Activated naive CD8-positive, alpha-beta T cell (primary cell): ENCODE measurements at regions not wholly inside any gene's neighbourhood (a gene's known extent, or its start where the extent isn't known, plus 50 kb on each side); places are given as distances from the start of the nearest gene placed in this dataset.

Source experiments
- H3K27ac Mint-ChIP-seq: one replicate; pipeline ENCODE4 v1.8.0; 2021; ENCODE audit warnings: mixed read lengths
- H3K27me3 Mint-ChIP-seq: one replicate; pipeline ENCODE4 v1.8.0; 2021; ENCODE audit warnings: mixed read lengths
- H3K36me3 Mint-ChIP-seq: one replicate; pipeline ENCODE4 v1.8.0; 2021; ENCODE audit warnings: mixed read lengths
- H3K4me1 Mint-ChIP-seq: one replicate; pipeline ENCODE4 v1.8.0; 2021; ENCODE audit warnings: low read depth, mixed read lengths
- H3K4me3 Mint-ChIP-seq: one replicate; pipeline ENCODE4 v1.8.0; 2021; ENCODE audit warnings: mild to moderate bottlenecking, mixed read lengths
- H3K9me3 Mint-ChIP-seq: one replicate; pipeline ENCODE4 v1.8.0; 2021; ENCODE audit warnings: low read depth, mixed read lengths

DNA sequence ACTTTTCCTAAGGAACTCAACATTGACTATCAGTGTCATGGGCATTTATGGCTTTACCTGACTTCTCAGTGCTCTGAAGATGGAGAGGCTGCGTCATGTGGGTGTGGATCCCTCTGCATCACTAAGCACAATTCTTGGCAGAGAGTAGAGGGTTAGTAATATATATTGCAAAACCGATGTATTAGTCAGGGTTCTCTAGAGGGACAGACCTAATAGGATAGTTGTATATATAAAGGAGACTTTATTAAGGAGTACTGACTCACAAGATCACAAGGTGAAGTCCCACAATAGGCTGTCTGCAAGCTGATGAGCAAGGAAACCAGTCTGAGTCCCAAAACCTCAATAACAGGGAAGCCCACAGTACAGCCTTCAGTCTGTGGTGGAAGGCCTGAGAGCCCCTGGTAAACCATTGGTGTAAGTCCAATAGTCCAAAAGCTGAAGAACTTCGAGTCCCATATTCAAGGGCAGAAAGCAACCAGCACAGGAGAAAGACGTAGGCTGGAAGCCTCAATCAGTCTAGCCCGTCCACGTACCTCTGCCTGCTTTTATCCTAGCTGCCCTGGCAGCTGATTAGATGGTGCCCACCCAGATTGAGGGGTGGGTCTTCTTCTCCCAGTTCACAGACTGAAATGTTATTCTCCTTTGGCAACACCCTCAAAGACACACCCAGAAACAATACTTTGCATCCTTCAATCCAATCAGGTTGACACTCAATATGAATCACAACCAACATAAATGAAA, 159.7 kb upstream of the NRIP1 start:
- Mint-ChIP-seq H3K36me3 (no peaks in the 10 kb centered on the region), H3K4me3 (no peak overlapping the region), H3K27me3 (no peaks in the 10 kb centered on the region), H3K27ac (no peak overlapping the region), H3K9me3 (no peaks in the 10 kb centered on the region), H3K4me1 (no peaks in the 10 kb centered on the region)

DNA sequence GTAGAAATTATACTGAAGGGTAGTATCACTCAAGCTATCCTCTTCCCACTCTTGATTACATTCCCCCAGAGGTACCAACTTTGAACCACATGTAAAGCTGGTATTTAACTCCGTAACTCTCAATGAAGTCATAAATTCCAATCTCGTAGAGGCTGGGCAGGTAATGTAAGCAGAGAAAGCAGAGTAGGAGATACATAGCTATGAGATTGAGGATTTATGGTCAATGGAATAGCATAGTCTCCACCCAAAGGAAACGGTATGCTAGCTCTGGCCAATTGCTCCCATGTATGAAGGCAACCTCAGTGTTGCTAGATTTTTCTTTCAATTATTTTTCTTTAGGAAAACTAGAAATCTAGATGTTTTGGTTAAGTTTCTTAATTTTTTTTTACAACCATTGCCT, 163.1 kb upstream of the NRIP1 start:
- Mint-ChIP-seq H3K27me3 (no peaks in the 10 kb centered on the region), H3K9me3 (no peaks in the 10 kb centered on the region), H3K27ac (no peak overlapping the region), H3K4me3 (no peak overlapping the region), H3K36me3 (no peaks in the 10 kb centered on the region), H3K4me1 (no peaks in the 10 kb centered on the region)

DNA sequence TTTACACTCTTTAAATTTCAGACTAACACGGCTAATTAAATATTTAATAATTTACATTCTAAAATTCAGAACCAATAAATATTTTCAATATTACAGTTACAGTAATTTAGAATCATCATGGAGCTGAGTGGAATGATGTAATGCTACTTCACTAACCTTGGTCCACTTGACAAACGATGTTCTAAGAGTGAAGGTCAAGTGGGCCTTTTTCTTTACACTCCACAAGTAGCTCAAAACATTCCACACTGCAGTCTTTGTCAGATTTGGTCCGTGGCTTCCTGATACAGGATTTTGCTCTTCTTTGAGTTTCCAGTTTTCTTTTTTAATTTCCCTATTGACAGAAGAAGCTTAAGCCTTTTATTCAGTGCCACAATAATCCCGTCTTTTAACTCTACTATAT, 164.6 kb upstream of the NRIP1 start:
- Mint-ChIP-seq H3K36me3 (peaks cover 2% of the 10 kb centered on the region), H3K27me3 (no peaks in the 10 kb centered on the region), H3K4me1 (no peaks in the 10 kb centered on the region), H3K27ac (no peak overlapping the region), H3K4me3 (no peak overlapping the region), H3K9me3 (no peaks in the 10 kb centered on the region)

DNA sequence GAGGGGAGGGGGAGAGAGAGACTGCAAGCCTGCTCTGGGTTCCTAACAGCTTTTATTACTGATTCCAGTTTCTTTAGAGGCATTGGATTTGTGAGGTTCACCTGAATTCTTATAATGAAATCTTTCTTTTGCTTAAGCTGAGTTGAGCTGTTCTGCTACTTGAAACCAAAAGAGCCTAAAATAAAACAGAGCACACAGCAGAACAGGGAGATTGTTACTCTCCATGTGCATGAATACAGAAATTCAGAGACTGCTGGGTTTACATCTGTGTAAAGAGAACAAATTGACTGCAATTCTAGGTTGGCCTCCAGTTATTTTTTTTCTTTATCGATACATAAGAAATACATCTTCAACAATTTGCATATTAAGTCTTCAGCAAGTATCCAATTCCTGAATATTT, 168.8 kb upstream of the NRIP1 start:
- Mint-ChIP-seq H3K9me3 (no peaks in the 10 kb centered on the region), H3K36me3 (peaks cover 2% of the 10 kb centered on the region), H3K4me3 (no peak overlapping the region), H3K27me3 (peaks cover 2% of the 10 kb centered on the region), H3K4me1 (no peaks in the 10 kb centered on the region), H3K27ac (no peak overlapping the region)

DNA sequence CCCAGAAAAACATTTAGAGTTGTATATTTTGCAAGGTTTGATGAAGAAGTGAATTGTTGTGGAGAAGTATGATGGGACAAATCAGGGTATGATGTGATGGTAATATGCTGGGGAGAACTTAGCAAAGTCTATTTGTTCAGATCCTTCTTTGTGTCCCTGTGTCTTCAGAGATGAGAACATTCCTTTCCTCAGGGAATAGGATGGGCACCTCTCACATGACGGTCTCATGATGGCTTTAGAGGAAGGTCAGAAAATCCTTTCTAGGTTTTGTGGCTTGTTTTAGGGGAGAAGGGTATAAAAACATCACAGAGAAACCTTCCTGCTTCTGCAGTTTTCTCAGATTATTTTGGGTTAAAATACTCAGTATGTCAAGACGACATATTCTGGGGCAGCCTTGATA, 171.3 kb upstream of the NRIP1 start:
- Mint-ChIP-seq H3K4me1 (no peaks in the 10 kb centered on the region), H3K27ac (no peak overlapping the region), H3K27me3 (peaks cover 2% of the 10 kb centered on the region), H3K9me3 (no peaks in the 10 kb centered on the region), H3K36me3 (peaks cover 2% of the 10 kb centered on the region), H3K4me3 (no peak overlapping the region)

DNA sequence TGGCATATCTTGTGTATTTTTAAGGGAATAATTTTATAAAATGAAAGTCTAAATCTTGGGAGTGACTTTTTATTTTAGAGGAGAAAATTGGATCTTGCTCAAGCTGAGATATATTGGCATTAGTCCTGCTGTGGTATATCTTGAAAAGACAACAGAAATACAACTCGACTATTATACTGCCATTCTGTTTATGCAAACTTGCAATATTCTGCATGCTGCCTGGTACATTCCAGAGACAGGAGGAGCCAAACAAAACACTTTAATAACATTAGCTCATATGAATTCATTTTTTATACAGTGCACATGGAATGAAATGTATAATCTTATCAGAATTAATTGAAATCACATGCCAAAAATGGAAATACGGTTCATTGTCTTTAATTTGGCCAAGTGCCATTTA, 176.0 kb upstream of the NRIP1 start:
- Mint-ChIP-seq H3K27ac (no peak overlapping the region), H3K4me1 (no peaks in the 10 kb centered on the region), H3K4me3 (no peak overlapping the region), H3K9me3 (no peaks in the 10 kb centered on the region), H3K36me3 (no peaks in the 10 kb centered on the region), H3K27me3 (peaks cover 2% of the 10 kb centered on the region)

DNA sequence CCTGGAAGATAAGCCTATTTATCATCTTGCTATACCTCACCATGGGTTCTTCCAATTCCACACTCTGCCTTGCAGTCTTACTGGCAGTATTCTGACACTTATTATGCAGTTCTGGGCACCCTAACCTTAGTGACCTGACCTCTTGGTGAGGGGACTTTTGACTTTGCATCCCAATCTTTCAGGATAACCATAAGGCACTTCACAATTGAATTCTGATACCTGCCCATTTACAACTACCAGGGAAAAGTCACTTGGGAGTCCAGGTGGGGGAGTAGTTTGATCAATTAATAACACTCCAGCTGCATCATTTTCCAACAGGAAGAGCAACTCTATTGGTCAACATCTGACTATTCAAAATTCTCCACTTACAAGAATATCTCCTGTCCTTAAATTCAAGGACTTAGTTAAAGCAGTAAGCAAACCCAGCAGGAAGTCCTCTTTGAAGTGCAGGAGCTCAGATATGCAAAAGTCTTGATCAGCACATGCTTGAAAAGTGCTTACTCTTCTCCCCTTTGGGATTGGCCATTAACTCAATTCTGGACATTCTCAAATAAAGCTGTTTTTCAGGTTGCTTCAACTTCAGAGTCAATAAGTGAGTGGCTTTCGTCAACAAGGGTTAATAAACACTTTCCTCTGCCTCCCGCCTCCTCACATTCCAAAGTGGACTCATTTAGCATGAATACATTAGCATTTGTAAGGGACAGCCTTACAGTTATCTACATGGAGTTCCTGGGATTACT, 177.4 kb upstream of the NRIP1 start:
- Mint-ChIP-seq H3K27ac (no peak overlapping the region), H3K4me1 (no peaks in the 10 kb centered on the region), H3K4me3 (no peak overlapping the region), H3K36me3 (no peaks in the 10 kb centered on the region), H3K27me3 (peaks cover 2% of the 10 kb centered on the region), H3K9me3 (no peaks in the 10 kb centered on the region)

DNA sequence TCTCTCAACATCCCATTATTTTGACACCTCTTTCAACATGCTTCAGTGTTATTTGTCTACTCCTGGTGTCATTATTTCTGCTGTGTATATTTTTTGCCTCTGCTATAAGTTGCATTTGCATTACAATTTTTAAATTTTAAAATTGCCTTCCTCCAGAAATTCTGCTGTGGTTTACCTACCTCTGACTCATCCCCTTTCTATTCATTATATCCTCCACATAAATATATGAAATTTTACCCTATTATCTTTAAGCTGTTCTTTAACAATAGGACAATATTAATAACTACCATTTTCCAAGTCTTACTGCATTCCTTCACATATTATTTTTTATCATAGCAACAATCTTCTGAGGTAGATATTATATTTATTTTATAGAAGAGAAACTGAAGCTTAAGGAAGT, 178.1 kb upstream of the NRIP1 start:
- no peak overlapping the region for H3K4me3 Mint-ChIP-seq
- no peak overlapping the region for H3K27ac Mint-ChIP-seq
- H3K4me1 Mint-ChIP-seq, result no peaks in the 10 kb centered on the region
- no peaks in the 10 kb centered on the region for H3K9me3 Mint-ChIP-seq
- H3K27me3 Mint-ChIP-seq, result no peaks in the 10 kb centered on the region
- H3K36me3 Mint-ChIP-seq, result no peaks in the 10 kb centered on the region

DNA sequence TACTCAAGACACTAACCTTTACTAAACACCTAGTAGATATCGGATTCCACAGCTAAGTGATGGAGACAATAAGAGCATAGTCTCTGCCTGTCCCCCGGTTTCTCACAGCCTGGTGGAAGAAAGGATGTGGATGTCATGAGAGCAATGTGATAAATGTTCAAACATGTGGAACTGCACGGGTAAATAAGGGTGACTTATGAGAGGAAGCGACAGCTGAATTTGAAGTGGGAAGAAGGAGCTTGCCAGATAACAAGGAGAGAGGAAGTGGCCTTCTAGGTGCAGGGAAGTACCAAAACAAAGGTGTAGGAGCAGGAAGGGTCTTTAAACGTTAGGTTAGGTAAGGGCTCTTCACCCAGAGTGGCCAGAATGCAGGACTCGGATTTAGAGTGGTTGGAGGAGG, 178.6 kb upstream of the NRIP1 start:
- Mint-ChIP-seq H3K27me3 (no peaks in the 10 kb centered on the region), H3K36me3 (no peaks in the 10 kb centered on the region), H3K27ac (no peak overlapping the region), H3K4me1 (no peaks in the 10 kb centered on the region), H3K4me3 (no peak overlapping the region), H3K9me3 (no peaks in the 10 kb centered on the region)

DNA sequence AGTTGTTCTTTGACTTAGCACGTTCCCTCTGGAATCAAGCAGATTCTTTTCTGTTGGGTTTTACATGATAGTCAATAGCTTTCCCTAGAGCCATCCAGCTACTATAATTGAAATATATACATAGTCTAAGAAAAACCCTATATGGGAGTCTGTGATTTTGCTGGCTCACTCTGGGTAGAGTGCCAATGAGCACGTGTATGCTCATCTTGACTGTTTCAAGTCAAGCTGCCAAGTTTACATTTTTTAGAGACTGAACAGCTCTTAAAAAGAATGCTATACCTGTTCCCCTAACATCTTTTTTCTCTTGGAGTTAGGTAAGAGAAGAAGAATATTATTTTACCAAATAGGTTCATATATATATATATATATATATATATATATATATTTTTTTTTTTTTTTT, 182.8 kb upstream of the NRIP1 start:
- H3K36me3 Mint-ChIP-seq, result no peaks in the 10 kb centered on the region
- no peak overlapping the region for H3K4me3 Mint-ChIP-seq
- peaks cover 2% of the 10 kb centered on the region for H3K27me3 Mint-ChIP-seq
- H3K9me3 Mint-ChIP-seq, result no peaks in the 10 kb centered on the region
- H3K4me1 Mint-ChIP-seq, result no peaks in the 10 kb centered on the region
- no peak overlapping the region for H3K27ac Mint-ChIP-seq

DNA sequence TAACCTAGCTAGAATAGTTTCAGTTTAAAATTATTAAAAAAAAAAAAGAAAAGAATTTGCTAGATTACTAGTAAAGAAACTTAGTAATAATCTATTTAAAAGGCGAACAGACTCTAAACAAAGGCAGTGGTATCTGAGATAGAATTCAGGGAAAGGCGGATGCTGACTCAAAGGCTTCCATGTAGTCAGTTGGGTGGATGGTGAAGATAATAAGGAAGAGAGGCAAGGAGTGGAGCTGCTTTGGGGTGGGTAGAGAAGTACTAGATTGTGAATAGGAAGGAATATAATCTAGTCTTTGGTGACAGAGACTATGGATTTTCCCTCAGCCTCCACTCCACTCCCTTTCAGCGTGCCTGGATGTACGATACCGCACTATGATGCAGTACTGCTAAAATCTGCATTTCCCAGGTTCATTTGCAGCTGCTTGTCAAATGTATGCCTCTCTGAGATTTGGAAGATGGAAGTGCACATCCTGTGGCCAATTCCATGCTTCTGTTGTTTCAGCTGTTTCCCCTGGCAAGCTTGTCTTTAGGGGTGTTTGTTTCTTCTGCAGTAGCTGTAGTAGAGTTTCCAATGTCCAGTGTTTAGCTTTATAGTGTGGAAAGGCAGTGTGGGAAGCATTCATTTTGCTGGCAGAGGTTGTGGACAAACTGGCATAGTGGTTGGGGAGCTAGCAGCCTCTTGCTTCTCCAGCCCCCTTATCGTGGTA, 184.6 kb upstream of the NRIP1 start:
- H3K36me3 Mint-ChIP-seq, result no peaks in the 10 kb centered on the region
- H3K27ac Mint-ChIP-seq, result no peak overlapping the region
- no peaks in the 10 kb centered on the region for H3K4me1 Mint-ChIP-seq
- no peak overlapping the region for H3K4me3 Mint-ChIP-seq
- H3K27me3 Mint-ChIP-seq, result peaks cover 2% of the 10 kb centered on the region
- no peaks in the 10 kb centered on the region for H3K9me3 Mint-ChIP-seq

DNA sequence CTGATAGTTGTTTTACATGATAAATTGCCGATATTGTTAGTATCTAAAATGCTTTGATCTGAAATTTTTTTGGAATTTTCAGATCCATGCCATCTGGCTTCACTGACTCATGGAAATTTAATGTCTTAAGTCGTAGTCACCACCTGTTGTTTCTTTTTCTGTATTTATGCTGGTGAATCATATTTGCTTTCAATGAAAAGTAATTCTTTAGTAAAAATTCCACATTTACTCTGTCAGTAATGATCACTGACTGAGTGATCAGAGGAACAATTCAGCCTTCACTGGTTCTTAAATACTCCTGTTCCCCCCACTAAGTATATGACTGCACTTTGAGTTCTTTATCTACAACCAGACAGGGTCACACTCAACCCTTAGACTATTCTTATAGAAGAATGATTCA, 185.6 kb upstream of the NRIP1 start:
- no peaks in the 10 kb centered on the region for H3K4me1 Mint-ChIP-seq
- H3K27ac Mint-ChIP-seq, result no peak overlapping the region
- no peaks in the 10 kb centered on the region for H3K36me3 Mint-ChIP-seq
- peaks cover 2% of the 10 kb centered on the region for H3K27me3 Mint-ChIP-seq
- H3K9me3 Mint-ChIP-seq, result no peaks in the 10 kb centered on the region
- H3K4me3 Mint-ChIP-seq, result no peak overlapping the region

DNA sequence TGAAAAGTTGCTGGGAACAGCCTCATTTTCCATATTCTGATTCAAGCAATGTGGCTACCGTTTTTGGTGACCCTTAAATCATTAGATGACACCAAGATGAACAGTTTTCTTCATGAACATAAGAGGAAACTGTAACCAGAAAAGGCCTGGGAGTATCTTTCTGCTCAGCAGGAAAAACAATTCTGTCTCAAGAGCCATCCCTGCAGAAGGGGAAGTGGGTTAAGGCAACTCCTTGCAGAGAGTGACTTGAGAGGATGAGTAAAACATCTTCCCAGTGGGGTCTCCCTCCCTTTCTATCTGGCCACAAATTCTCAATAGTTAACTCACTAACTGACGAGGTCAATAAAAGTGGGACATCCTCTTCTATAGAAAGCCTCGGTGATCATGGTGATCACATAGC, 187.6 kb upstream of the NRIP1 start:
- peaks cover 2% of the 10 kb centered on the region for H3K27me3 Mint-ChIP-seq
- no peak overlapping the region for H3K4me3 Mint-ChIP-seq
- H3K36me3 Mint-ChIP-seq, result no peaks in the 10 kb centered on the region

DNA sequence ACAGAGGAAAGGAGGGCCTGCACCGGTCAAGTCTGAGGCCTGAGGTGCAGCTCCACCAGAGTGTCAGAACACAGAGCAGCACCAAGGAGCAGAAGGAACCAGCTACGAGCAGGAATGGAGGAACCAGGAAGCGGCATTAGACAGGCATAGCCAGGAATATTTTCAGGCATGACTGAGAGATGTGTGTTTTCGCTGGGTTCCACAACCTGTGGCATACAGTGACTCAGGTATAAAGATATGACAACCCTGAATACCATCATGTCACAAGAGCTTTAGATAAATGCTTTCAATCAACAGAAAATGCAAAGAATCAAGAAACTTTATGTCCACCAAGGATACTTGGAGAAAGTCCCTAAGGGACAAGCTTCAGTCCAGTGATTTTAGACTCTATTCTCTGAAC, 189.3 kb upstream of the NRIP1 start:
- H3K27ac Mint-ChIP-seq, result no peak overlapping the region

More for the DNA sequence above, 187.6 kb upstream of the NRIP1 start:
- no peaks in the 10 kb centered on the region for H3K4me1 Mint-ChIP-seq
- H3K27ac Mint-ChIP-seq, result no peak overlapping the region
- no peaks in the 10 kb centered on the region for H3K9me3 Mint-ChIP-seq

DNA sequence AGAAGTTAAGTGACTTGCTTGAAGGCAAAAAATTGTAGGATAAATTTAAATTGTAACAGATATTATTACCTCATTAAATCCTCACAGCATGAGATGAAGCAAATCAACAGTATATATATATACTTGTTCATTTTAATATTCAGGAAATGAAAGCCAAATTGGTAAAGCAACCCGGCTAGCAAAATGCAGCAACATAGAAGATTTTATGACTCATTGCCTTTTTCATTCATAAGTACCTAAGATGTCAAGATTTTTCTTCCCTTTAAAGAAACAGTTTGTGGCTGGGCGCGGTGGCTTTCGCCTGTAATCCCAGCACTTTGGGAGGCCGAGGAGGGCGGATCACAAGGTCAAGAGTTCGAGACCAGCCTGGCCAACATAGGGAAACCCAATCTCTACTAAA, 190.5 kb upstream of the NRIP1 start:
- Mint-ChIP-seq H3K4me3 (no peak overlapping the region), H3K27ac (no peak overlapping the region), H3K36me3 (no peaks in the 10 kb centered on the region), H3K9me3 (no peaks in the 10 kb centered on the region), H3K27me3 (no peaks in the 10 kb centered on the region), H3K4me1 (no peaks in the 10 kb centered on the region)

More for the DNA sequence above, 189.3 kb upstream of the NRIP1 start:
- Mint-ChIP-seq H3K9me3 (no peaks in the 10 kb centered on the region), H3K4me3 (no peak overlapping the region), H3K4me1 (no peaks in the 10 kb centered on the region), H3K27me3 (no peaks in the 10 kb centered on the region), H3K36me3 (no peaks in the 10 kb centered on the region)
